NCI-H2227 (cell line): ENCODE measurements at regions not wholly inside any gene's neighbourhood (a gene's known extent, or its start where the extent isn't known, plus 50 kb on each side); places are given as distances from the start of the nearest gene placed in this dataset.

ENCODE experiments used
- DNase-seq: peaks from one replicate; lab custom pipeline; 2025; ENCODE audit not compliant: unreplicated experiment; lab: John Stamatoyannopoulos, UW

DNA sequence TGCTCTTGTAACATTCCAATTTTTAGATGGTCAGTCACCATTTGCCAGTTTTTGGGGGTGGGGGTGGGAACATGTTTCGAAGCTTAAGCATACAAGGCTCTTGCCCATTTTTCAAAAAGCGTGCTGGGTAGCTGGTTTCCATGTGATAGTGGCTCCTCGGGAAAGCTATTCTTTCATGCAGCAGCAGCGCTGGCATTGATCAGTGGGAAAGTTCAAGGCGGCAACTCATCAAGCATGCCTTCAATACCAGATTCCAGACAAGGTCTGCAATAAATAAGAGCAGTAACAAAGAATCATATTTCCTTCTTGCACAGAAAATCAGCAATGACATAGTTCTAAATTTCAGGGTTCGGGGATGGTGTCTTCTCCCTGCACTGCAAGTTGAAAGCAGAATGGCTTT is 133.5 kb upstream of the ONECUT1 start:
- no peak for DNase-seq

- no peak for DNase-seq
Observed at GRCh38 chr15:52922871-52923270, 132.7 kb upstream of the ONECUT1 start.

GRCh38 chr15:52912172-52912571 is 122.0 kb upstream of the ONECUT1 start:
- DNase-seq: no peak

DNA sequence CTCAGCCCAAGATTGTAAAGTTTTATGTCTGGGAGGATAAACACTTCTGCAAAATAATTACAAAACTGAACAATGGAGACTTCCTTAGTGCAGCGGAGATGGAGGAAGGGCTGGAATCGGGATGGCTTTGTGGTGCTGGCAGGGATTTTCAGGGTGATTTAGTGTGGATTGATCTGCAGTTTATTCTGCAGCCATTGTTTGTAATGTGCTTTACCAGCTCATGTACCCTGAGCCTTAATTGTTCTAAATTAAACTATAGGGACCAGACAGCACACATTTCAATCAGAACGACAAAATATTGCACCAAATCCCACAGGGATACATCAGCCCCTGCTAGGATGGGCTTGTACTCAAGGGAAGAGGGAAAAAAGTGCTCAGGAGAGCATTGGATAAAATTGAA is 103.2 kb upstream of the ONECUT1 start:
- no peak for DNase-seq

DNA sequence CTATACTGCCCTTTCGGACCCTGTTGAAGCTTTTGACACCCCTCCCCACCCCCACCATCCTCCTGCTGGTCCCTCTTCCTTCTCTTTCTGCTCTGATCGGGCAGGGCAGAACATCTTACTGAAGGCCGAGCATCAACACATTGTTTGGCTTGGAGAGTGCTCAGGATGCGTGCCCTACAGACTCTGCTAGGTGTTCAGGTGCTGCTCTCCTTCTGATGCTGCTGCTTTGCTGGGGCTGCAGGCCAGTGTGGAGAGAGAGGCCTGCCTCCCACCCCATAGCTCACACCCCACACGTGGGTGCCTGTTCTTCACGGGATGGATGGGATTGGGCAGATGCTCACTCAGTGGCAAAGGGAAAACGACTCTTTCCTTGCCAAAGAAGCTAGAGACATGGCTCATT is 89.8 kb upstream of the ONECUT1 start:
- no peak for DNase-seq

GRCh38 chr15:52879145-52879544 is 89.0 kb upstream of the ONECUT1 start:
- DNase-seq: peak; percentile 42

DNA sequence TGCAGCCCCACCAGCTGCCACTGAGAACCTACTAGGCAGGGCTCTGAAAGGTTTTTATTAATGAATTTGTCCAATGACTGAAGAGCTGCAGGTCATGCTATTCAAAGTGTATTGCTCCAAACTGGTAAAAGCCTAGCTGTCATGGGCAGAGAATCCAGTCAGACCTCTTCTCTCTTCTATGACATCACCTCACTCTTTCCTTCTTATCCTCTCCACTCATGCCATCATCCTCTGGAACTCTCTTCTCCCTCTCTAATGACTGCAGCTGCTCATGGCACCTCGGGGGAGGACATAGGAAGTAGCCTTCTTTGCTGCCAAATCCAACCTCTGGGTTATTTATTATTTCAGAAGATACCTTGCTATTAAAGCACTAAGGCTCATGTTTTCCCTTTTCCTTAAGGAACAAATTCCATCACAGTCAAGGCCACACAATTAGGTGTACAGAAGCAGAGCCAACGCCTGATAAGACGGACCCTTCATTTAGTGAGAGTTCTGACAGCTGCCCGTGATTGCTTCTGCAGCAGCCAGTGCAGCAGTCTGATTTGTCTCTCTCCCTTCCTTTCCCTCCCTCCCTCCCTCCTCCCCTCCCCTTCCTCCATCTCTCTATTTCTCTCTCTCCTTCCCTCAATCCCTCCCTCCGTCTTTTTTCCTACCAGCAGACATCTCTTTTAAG is 87.0 kb upstream of the ONECUT1 start:
- no peak for DNase-seq

GRCh38 chr15:52872036-52872818 is 82.1 kb upstream of the ONECUT1 start:
- DNase-seq: no peak

GRCh38 chr15:52870015-52870414 is 79.9 kb upstream of the ONECUT1 start:
- no peak for DNase-seq

GRCh38 chr15:52866698-52867097 is 76.6 kb upstream of the ONECUT1 start:
- DNase-seq: no peak

- DNase-seq: no peak
Observed at GRCh38 chr15:52862677-52863076, 72.5 kb upstream of the ONECUT1 start.

DNA sequence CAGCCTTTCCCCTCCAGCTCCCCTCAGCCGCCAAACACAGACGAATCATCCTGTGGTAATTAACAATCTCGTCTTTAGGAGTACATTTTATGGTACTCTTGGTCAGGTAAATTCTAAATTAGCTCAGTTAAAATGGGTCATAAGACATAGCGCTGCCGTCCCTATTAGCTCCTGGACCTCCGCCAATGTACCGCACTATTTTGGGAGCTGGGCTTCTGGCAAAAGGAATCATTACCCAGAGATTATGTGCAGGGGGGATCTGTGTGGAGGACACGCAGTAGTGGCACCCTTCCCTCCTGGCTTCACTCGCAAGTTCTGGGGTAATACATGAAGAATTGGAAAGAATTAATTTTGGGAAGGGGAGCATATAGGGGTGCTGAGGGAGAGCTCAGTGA is 68.6 kb upstream of the ONECUT1 start:
- no peak for DNase-seq

- peak; percentile 24 for DNase-seq
Observed at GRCh38 chr15:52857937-52858781, 68.0 kb upstream of the ONECUT1 start.

DNA sequence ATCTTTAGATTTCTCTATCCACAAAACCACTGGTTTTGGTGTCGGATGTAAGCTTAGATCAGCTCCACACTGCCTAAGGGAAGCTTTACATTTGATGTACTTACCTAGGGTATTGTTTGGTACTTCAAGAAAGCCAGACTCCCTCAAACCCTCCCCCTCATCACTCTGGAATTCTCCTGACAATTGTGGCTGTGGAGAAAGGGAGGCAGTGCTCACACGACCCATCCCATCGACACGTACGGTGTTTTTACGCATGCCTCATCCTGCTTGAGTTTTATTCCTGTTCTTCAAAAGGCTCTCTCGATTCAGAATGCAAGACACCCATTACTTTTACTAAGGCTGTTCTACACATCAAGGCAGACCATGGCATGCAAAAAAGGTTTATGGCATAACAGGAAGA is 67.3 kb upstream of the ONECUT1 start:
- no peak for DNase-seq

GRCh38 chr15:52856286-52856685 is 66.2 kb upstream of the ONECUT1 start:
- no peak for DNase-seq

- no peak for DNase-seq
Observed at GRCh38 chr15:52855157-52855556, 65.0 kb upstream of the ONECUT1 start.

DNA sequence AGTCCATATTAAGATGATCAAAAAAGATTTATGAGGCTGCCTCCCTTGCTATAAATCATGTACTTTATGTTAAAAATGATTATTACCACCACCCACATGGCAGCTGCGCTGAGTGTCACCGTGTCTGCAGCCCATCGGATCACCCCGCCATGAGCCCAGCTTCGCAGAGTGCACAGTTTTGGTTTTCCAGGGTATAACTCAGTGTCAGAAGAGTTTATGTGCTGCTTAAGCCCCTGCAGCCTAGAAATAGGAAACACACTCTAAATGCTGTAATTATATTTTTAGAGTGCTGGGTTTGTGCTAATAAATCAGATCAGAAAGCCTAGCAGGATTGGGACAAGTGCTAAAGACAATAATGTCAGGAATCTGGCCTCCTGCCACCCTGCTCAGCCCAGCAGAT is 54.7 kb upstream of the ONECUT1 start:
- DNase-seq: peak; percentile 21
